ENCODE measurements at regions not wholly inside any gene's neighbourhood (a gene's known extent, or its start where the extent isn't known, plus 50 kb on each side); places are given as distances from the start of the nearest gene placed in this dataset.

DNA sequence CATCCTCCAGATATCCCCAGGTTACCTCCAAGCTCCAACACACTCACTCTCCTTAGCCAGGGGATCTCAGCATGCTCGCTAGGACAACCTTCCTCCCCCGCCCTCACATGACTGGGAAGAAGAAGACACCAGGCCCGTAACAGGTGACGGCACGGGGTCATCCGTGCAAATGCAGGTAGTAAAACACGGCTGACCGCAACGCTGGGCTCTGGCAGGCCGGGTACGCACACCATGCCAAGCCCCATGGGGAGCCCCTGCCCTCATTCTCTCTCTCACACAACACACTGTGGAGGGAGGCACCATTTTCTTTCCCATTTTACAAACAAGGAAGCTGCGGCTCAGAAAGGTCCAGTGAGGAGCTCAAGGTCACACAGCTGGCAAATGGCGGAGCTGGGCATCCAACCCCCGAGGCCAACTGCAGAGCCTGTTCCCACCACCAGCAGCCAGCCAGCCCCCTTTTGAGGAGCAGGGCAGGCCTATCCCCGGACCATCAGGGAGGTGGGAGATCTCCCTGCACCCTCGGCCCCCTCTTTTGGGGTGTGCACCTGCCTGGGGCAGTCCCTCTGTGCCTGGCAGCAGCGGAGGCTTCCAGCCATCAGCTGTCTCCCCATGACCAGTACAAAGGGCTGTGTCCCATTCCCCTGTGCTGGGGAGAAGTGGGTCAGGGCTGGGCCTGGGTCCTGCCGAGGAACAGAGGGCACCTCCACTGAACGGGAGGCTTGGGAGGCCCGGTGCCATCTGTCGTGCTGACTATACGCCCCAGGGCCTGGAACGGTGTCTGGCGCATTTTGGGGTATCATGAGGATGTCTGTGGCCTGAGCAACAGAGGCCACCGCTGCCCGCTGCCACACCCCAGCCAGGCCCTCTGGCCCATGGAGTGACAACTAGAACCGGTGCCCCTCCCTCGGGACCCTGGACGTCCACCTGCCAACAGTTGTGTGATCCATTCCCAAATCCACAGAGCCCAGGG lies 280.9 kb downstream of the CTTN start:
- WGBS, 2 donors = 87 to 91% methylated on average over 17 to 25 of the region's 29 CpGs
- Histone ChIP-seq H3K9me3 (no peaks in the 10 kb centered on the region), H3K27ac (no peak overlapping the region), H3K4me3 (no peak overlapping the region), H3K4me1 (no peaks in the 10 kb centered on the region), H3K27me3 (no peaks in the 10 kb centered on the region), H3K36me3 (no peaks in the 10 kb centered on the region)
- DNase-seq (ENCODE audit: low spot score in 2 of 2) = no peak
- no peak for TF ChIP-seq POLR2A (IDR thresholded peaks at IDR 0.05)
- TF ChIP-seq EP300 (IDR thresholded peaks at IDR 0.05) = no peak
- TF ChIP-seq CTCF (IDR thresholded peaks at IDR 0.05) = no peak

DNA sequence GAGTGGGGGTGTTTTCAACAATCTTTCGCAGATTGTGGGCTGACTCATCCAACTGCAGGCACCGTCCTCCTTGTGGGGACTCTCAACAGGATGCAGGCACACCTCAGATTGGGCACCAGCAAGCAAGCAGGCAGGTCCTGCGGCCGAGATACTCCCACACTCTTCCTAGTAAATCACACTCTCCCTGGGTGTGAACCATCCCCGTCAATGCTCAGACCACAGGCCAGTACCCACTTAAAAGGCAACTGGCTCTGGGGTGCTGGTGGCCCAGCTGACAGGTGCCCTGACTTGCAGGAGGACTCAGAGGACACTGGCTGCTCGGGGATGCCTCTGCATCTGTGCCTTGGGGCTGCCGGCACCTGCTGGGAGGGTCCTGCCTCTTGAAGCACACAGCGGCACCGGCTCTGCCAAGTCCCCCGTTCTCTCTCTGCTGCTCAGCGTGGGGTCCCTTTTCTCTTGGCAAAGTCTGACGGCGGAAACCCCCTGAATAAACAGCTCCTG lies 282.5 kb downstream of the CTTN start:
- H3K36me3 ChIP-seq = no peaks in the 10 kb centered on the region
- no peaks in the 10 kb centered on the region for H3K4me1 ChIP-seq
- no peaks in the 10 kb centered on the region for H3K27me3 ChIP-seq
- 63 to 72% methylated on average over 13 of the region's 13 CpGs for WGBS, 2 donors
- no peak for DNase-seq (ENCODE audit: low spot score in 2 of 2)
- no peak overlapping the region for H3K4me3 ChIP-seq
- no peak overlapping the region for H3K27ac ChIP-seq
- no peaks in the 10 kb centered on the region for H3K9me3 ChIP-seq
- TF ChIP-seq EP300 (IDR thresholded peaks at IDR 0.05) = no peak
- no peak for TF ChIP-seq CTCF (IDR thresholded peaks at IDR 0.05)
- no peak for TF ChIP-seq POLR2A (IDR thresholded peaks at IDR 0.05)

GRCh38 chr11:70682056-70682455 lies 283.7 kb downstream of the CTTN start:
- WGBS, 2 donors = 77 to 81% methylated on average over 9 to 10 of the region's 10 CpGs
- H3K27me3 ChIP-seq = no peaks in the 10 kb centered on the region
- H3K27ac ChIP-seq = no peak overlapping the region
- no peak overlapping the region for H3K4me3 ChIP-seq
- DNase-seq (ENCODE audit: low spot score in 2 of 2) = no peak
- no peaks in the 10 kb centered on the region for H3K9me3 ChIP-seq
- no peak for TF ChIP-seq EP300 (IDR thresholded peaks at IDR 0.05)
- TF ChIP-seq CTCF (IDR thresholded peaks at IDR 0.05) = no peak
- TF ChIP-seq POLR2A (IDR thresholded peaks at IDR 0.05) = no peak
- no peaks in the 10 kb centered on the region for H3K4me1 ChIP-seq
- H3K36me3 ChIP-seq = no peaks in the 10 kb centered on the region

DNA sequence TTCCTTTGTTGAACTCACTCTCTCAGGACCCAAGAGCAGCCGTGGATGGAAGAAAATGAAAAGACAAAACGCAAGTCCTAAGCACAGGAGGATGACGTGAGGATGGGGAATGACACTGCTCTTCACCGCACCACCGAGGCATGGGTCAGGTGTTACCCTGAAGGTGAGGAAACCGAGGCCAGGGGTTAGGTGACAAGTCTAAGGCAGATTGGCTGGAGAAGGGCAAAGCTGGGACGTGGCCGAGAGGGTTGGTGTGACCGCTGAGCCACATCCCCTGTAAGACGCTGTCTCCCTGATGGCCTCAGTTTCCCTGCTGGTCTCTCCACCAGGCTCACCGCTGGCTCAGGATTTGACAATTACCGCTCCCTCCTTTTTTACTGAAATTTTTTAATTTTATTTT lies 284.4 kb downstream of the CTTN start:
- Histone ChIP-seq H3K27me3 (no peaks in the 10 kb centered on the region), H3K9me3 (no peaks in the 10 kb centered on the region), H3K27ac (no peak overlapping the region), H3K4me1 (no peaks in the 10 kb centered on the region), H3K4me3 (no peak overlapping the region), H3K36me3 (no peaks in the 10 kb centered on the region)
- DNase-seq (ENCODE audit: low spot score in 2 of 2) = no peak
- WGBS, 2 donors = 89 to 94% methylated on average over 12 of the region's 12 CpGs
- TF ChIP-seq POLR2A (IDR thresholded peaks at IDR 0.05) = no peak
- no peak for TF ChIP-seq CTCF (IDR thresholded peaks at IDR 0.05)
- no peak for TF ChIP-seq EP300 (IDR thresholded peaks at IDR 0.05)

DNA sequence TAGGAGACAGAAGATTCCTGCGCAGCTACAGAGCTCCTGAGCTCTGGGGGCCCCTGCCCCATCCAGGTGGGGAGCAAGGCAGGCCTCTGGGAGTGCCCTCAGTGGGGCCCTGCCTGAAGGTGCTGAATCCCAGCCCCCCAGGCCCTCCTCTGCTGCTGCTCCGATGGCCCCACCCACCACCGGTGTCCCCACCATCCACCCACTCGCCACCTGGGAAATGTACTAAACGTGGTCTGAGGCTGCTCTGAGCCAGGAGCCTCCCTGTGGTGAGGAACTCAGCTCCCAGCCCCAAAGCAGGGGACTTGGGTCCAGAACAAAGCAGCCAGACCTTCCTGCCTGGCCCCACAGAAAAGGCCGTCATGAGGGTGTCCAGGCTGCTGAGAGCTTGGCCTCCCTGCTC lies 289.4 kb downstream of the CTTN start:
- no peak for DNase-seq (ENCODE audit: low spot score in 2 of 2)

More for the DNA sequence above, 289.4 kb downstream of the CTTN start:
- H3K9me3 ChIP-seq = peaks cover 0 to 4% (median 0%) of the 10 kb centered on the region in 4 donors
- H3K4me1 ChIP-seq = no peaks in the 10 kb centered on the region
- no peaks in the 10 kb centered on the region for H3K27me3 ChIP-seq
- WGBS, 2 donors = 50 to 56% methylated on average over 2 to 6 of the region's 6 CpGs
- no peak overlapping the region for H3K4me3 ChIP-seq
- no peak overlapping the region for H3K27ac ChIP-seq
- TF ChIP-seq CTCF (IDR thresholded peaks at IDR 0.05) (no peak), EP300 (IDR thresholded peaks at IDR 0.05) (no peak), POLR2A (IDR thresholded peaks at IDR 0.05) (no peak)
- H3K36me3 ChIP-seq = no peaks in the 10 kb centered on the region
